Gastroesophageal sphincter (tissue), 4 donors: ENCODE measurements at regions not wholly inside any gene's neighbourhood (a gene's known extent, or its start where the extent isn't known, plus 50 kb on each side); places are given as distances from the start of the nearest gene placed in this dataset.

ENCODE experiments used
- ATAC-seq: fragments of 150-250 bp; one replicate; pipeline ENCODE4 v1.9.1; 2016; ENCODE audit warnings: mild to moderate bottlenecking, moderate library complexity
- H3K27ac ChIP-seq, 4 donors: fragments of 200-600 bp; sonication (generic) in 3 of 4; 1 replicate in 3 of 4; 2 replicates in 1 of 4; pipeline ENCODE4 v1.5.1; 2016 to 2019
- H3K27me3 ChIP-seq: fragments of 200-600 bp; sonication (generic); one replicate; pipeline ENCODE4 v1.5.1; 2019
- H3K36me3 ChIP-seq, 2 donors: fragments of 200-600 bp; sonication (generic); one replicate each; pipeline ENCODE4 v1.5.1; 2019; ENCODE audit warnings: control low read depth in 1 of 2
- H3K4me1 ChIP-seq, 3 donors: fragments of 200-600 bp; sonication (generic); 1 replicate in 2 of 3; 2 replicates in 1 of 3; pipeline ENCODE4 v1.5.1; 2016 to 2019; ENCODE audit warnings: control low read depth in 2 of 3
- H3K4me3 ChIP-seq, 2 donors: fragments of 200-600 bp; sonication (generic); one replicate each; pipeline ENCODE4 v1.5.1; 2019; ENCODE audit warnings: mild to moderate bottlenecking in 1 of 2, moderate library complexity in 1 of 2
- H3K9me3 ChIP-seq, 3 donors: fragments of 200-600 bp; sonication (generic); one replicate each; pipeline ENCODE4 v1.5.1; 2017 to 2019; ENCODE audit warnings: control low read depth in 2 of 3
- CTCF ChIP-seq, 4 experiments: fragments of 200-600 bp in 2 of 4; fragments of 450-650 bp in 2 of 4; sonication (generic) in 1 of 4; IDR thresholded peaks; one replicate each; pipeline ENCODE4 v1.5.1; 2017 to 2019; ENCODE audit warnings: antibody characterized with exemption in 4 of 4, mild to moderate bottlenecking in 2 of 4, moderate library complexity in 2 of 4
- EP300 ChIP-seq: sonication (generic); formaldehyde crosslinking; IDR thresholded peaks from one replicate; pipeline ENCODE4 v1.6.1; 2017; ENCODE audit warnings: antibody characterized with exemption, mild to moderate bottlenecking
- POLR2A ChIP-seq, 2 donors: fragments of 450-650 bp; IDR thresholded peaks; one replicate each; pipeline ENCODE4 v1.6.1; 2017; ENCODE audit warnings: antibody characterized with exemption in 2 of 2, mild to moderate bottlenecking in 2 of 2, moderate library complexity in 1 of 2
- POLR2AphosphoS5 ChIP-seq: sonication (generic); formaldehyde crosslinking; IDR thresholded peaks from one replicate; pipeline ENCODE4 v1.6.1; 2017; ENCODE audit warnings: antibody characterized with exemption
- WGBS, 2 donors: methylation state at CpG; one replicate each; pipeline ENCODE4 v1.1.5; 2018; ENCODE audit warnings: low coverage in 1 of 2; 5-methylcytosine and 5-hydroxymethylcytosine counted together

GRCh38 chr1:219266524-219266923 is 92.8 kb downstream of the LYPLAL1 start:
- Histone ChIP-seq H3K9me3 (peaks cover 0 to 2% (median 0%) of the 10 kb centered on the region in 3 donors), H3K27ac (no peak overlapping the region), H3K27me3 (no peaks in the 10 kb centered on the region), H3K4me1 (peaks cover 0 to 11% (median under 1%) of the 10 kb centered on the region in 3 donors), H3K4me3 (no peak overlapping the region), H3K36me3 (no peaks in the 10 kb centered on the region)
- 93 to 95% methylated on average over 2 of the region's 2 CpGs for WGBS, 2 donors
- ATAC-seq, result no peak
- no peak for TF ChIP-seq EP300
- TF ChIP-seq CTCF (IDR thresholded peaks at IDR 0.05), result no peak
- no peak for TF ChIP-seq POLR2AphosphoS5
- TF ChIP-seq POLR2A (IDR thresholded peaks at IDR 0.05), result no peak

- no peak overlapping the region for H3K4me3 ChIP-seq
- 89 to 93% methylated on average over 2 of the region's 2 CpGs for WGBS, 2 donors
- H3K27me3 ChIP-seq, result no peaks in the 10 kb centered on the region
- H3K9me3 ChIP-seq, result peaks cover 0 to 7% (median 0%) of the 10 kb centered on the region in 3 donors
- TF ChIP-seq POLR2AphosphoS5 (no peak), CTCF (IDR thresholded peaks at IDR 0.05) (no peak), EP300 (no peak), POLR2A (IDR thresholded peaks at IDR 0.05) (no peak)
- H3K27ac ChIP-seq, result no peak overlapping the region
- no peaks in the 10 kb centered on the region for H3K36me3 ChIP-seq
- ATAC-seq, result no peak
- H3K4me1 ChIP-seq, result peaks cover 0 to 5% (median 0%) of the 10 kb centered on the region in 3 donors
Measured at GRCh38 chr1:219265026-219265515, 91.4 kb downstream of the LYPLAL1 start.

GRCh38 chr1:219264561-219264960 is 90.9 kb downstream of the LYPLAL1 start:
- WGBS, 2 donors, result 50 to 62% methylated on average over 5 of the region's 5 CpGs
- no peak for ATAC-seq
- H3K4me1 ChIP-seq, result peaks cover 0 to 5% (median 0%) of the 10 kb centered on the region in 3 donors
- H3K27me3 ChIP-seq, result no peaks in the 10 kb centered on the region
- no peak overlapping the region for H3K4me3 ChIP-seq
- H3K9me3 ChIP-seq, result peaks cover 0 to 7% (median 0%) of the 10 kb centered on the region in 3 donors
- TF ChIP-seq CTCF (IDR thresholded peaks at IDR 0.05) (no peak), POLR2AphosphoS5 (no peak), POLR2A (IDR thresholded peaks at IDR 0.05) (no peak), EP300 (no peak)
- no peak overlapping the region for H3K27ac ChIP-seq
- no peaks in the 10 kb centered on the region for H3K36me3 ChIP-seq
